VCaP (cell line): ENCODE measurements at regions not wholly inside any gene's neighbourhood (a gene's known extent, or its start where the extent isn't known, plus 50 kb on each side); places are given as distances from the start of the nearest gene placed in this dataset.

Source experiments
- H3K27ac ChIP-seq: fragments of 450-650 bp; 2 replicates; pipeline ENCODE4 v1.5.1; 2017
- CTCF ChIP-seq: fragments of 450-650 bp; conservative IDR thresholded peaks from 2 replicates; pipeline ENCODE4 v1.5.1; 2017; ENCODE audit warnings: mild to moderate bottlenecking, moderate library complexity

GRCh38 chr1:188986745-188987417, 1490.8 kb downstream of the BRINP3 start:
- H3K27ac ChIP-seq, result no peak overlapping the region
- no peak for TF ChIP-seq CTCF

GRCh38 chr1:188988589-188988988, 1489.1 kb downstream of the BRINP3 start:
- TF ChIP-seq CTCF, result no peak
- no peak overlapping the region for H3K27ac ChIP-seq

- no peak overlapping the region for H3K27ac ChIP-seq
- no peak for TF ChIP-seq CTCF
Observed at GRCh38 chr1:188991221-188991930, 1486.3 kb downstream of the BRINP3 start.

- no peak overlapping the region for H3K27ac ChIP-seq
- TF ChIP-seq CTCF, result no peak
Observed at GRCh38 chr1:189007824-189008223, 1469.8 kb downstream of the BRINP3 start.

- no peak for TF ChIP-seq CTCF
- no peak overlapping the region for H3K27ac ChIP-seq
Observed at GRCh38 chr1:189021577-189021976, 1456.1 kb downstream of the BRINP3 start.

GRCh38 chr1:189022015-189022414, 1455.6 kb downstream of the BRINP3 start:
- no peak for TF ChIP-seq CTCF
- no peak overlapping the region for H3K27ac ChIP-seq

- no peak for TF ChIP-seq CTCF
- H3K27ac ChIP-seq, result no peak overlapping the region
Observed at GRCh38 chr1:189027512-189027911, 1450.2 kb downstream of the BRINP3 start.
